ENCODE measurements at regions not wholly inside any gene's neighbourhood (a gene's known extent, or its start where the extent isn't known, plus 50 kb on each side); places are given as distances from the start of the nearest gene placed in this dataset.

DNA sequence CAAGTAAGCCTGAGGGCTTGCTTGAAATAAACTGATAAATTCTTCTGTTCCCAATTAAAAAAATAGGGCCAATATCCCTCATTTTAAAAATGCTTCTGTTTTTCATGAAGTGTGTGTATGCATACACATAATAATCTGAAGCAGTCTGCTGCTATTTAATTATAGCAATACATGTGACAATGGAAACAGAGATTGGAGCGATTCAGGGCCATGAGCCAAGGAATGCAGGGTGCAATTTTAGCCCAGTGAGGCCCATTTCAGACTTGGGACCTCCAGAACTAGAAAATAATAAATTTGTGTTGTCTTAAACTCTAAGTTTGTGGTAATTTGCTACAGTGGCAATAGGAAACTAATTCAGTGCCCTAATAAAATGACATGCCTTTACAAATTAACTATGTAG, 264.9 kb downstream of the LTN1 start:
- DNase-seq, result no peak
- no peak overlapping the region for H3K27ac Mint-ChIP-seq (ENCODE audit: unreplicated experiment)
- H3K9me3 Mint-ChIP-seq (ENCODE audit: low read depth, unreplicated experiment), result peaks cover 2% of the 10 kb centered on the region
- H3K4me1 Mint-ChIP-seq (ENCODE audit: low read depth, unreplicated experiment), result no peaks in the 10 kb centered on the region
- CTCF ChIA-PET, result no interaction called here
- TF ChIP-seq, protein P1, sequence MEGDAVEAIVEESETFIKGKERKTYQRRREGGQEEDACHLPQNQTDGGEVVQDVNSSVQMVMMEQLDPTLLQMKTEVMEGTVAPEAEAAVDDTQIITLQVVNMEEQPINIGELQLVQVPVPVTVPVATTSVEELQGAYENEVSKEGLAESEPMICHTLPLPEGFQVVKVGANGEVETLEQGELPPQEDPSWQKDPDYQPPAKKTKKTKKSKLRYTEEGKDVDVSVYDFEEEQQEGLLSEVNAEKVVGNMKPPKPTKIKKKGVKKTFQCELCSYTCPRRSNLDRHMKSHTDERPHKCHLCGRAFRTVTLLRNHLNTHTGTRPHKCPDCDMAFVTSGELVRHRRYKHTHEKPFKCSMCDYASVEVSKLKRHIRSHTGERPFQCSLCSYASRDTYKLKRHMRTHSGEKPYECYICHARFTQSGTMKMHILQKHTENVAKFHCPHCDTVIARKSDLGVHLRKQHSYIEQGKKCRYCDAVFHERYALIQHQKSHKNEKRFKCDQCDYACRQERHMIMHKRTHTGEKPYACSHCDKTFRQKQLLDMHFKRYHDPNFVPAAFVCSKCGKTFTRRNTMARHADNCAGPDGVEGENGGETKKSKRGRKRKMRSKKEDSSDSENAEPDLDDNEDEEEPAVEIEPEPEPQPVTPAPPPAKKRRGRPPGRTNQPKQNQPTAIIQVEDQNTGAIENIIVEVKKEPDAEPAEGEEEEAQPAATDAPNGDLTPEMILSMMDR (IDR thresholded peaks at IDR 0.05; ENCODE audit: unreplicated experiment), result no peak
- no peaks in the 10 kb centered on the region for H3K36me3 Mint-ChIP-seq (ENCODE audit: insufficient read depth, unreplicated experiment)
- no peaks in the 10 kb centered on the region for H3K27me3 Mint-ChIP-seq (ENCODE audit: unreplicated experiment)
- no TSS peak for BruUV-seq (replicated peaks)
- no peak overlapping the region for H3K4me3 Mint-ChIP-seq (ENCODE audit: low read depth, unreplicated experiment)
- intact Hi-C loops (cut with micrococcal nuclease; ENCODE audit: unreplicated experiment), result no loop called here

DNA sequence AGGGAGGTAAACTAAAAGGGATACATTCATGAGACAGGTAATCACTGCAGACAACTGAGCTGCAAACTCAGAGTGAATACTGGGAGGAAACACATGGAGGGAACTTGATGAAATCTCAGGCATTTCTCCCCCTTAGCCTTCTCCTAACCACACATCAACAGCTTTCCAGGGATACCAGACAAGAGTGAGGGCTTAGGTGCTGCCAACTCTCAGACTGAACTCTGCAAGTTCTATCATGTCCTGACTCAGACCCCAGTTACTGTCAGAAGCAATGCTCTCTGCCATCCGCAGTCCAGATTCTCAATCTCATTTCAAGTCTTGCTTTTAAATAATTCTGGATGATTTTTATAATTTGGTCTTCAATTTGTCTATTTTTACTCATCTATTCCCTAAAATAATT, 267.3 kb downstream of the LTN1 start:
- intact Hi-C loops (cut with micrococcal nuclease; ENCODE audit: unreplicated experiment), result no loop called here

DNA sequence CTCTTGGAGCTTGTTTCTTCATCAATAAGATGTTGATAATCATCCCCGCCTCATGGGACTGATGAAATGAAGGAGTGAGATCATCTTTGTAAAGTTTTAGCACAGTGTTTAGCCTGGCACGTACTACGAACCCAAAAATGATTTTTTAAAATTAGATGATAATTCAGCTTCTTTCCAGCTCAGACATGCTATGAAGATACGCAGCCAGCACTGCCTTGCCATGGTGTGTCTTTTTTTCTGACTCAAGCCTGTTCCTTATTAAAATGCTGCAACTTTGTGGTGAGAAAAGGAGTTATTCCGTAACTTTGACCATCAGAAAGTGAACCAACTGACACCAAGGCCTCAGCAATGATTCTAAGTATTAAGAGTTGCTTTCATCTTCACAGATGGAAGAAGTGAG, 269.0 kb downstream of the LTN1 start:
- no peak for DNase-seq
- Mint-ChIP-seq H3K27me3 (ENCODE audit: unreplicated experiment) (no peaks in the 10 kb centered on the region), H3K4me3 (ENCODE audit: low read depth, unreplicated experiment) (no peak overlapping the region), H3K27ac (ENCODE audit: unreplicated experiment) (no peak overlapping the region), H3K4me1 (ENCODE audit: low read depth, unreplicated experiment) (no peaks in the 10 kb centered on the region), H3K9me3 (ENCODE audit: low read depth, unreplicated experiment) (no peaks in the 10 kb centered on the region), H3K36me3 (ENCODE audit: insufficient read depth, unreplicated experiment) (no peaks in the 10 kb centered on the region)
- intact Hi-C loops (cut with micrococcal nuclease; ENCODE audit: unreplicated experiment), result no loop called here
- no TSS peak for BruUV-seq (replicated peaks)
- TF ChIP-seq, protein P1 (IDR thresholded peaks at IDR 0.05; ENCODE audit: unreplicated experiment), result no peak
- CTCF ChIA-PET, result no interaction called here

More for the DNA sequence above, 267.3 kb downstream of the LTN1 start:
- TF ChIP-seq, protein P1 (IDR thresholded peaks at IDR 0.05; ENCODE audit: unreplicated experiment), result no peak
- no peaks in the 10 kb centered on the region for H3K27me3 Mint-ChIP-seq (ENCODE audit: unreplicated experiment)
- no peaks in the 10 kb centered on the region for H3K9me3 Mint-ChIP-seq (ENCODE audit: low read depth, unreplicated experiment)
- H3K4me1 Mint-ChIP-seq (ENCODE audit: low read depth, unreplicated experiment), result no peaks in the 10 kb centered on the region
- H3K27ac Mint-ChIP-seq (ENCODE audit: unreplicated experiment), result no peak overlapping the region
- DNase-seq, result no peak
- no TSS peak for BruUV-seq (replicated peaks)
- no peaks in the 10 kb centered on the region for H3K36me3 Mint-ChIP-seq (ENCODE audit: insufficient read depth, unreplicated experiment)
- CTCF ChIA-PET, result no interaction called here
- H3K4me3 Mint-ChIP-seq (ENCODE audit: low read depth, unreplicated experiment), result no peak overlapping the region

DNA sequence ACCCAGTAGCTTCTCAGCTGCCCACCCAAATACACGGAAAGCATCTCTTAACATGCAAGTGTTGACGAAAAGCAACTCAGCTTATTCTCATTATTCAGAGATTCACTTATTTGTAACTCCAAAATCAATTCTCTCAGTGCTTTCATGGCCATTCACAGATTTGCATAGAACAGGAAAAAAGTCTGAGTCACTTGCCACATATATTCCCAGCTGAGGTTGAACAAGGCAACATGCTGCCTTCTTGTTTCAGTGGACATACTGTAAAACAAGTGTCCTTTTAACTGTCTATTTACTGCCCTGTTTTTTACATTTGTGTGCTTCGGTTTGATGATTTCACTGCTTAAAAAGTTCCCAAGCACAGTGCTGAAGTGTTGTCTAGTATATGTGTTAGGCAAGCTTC, 273.0 kb downstream of the LTN1 start:
- no peak for DNase-seq
- no TSS peak for BruUV-seq (replicated peaks)
- H3K36me3 Mint-ChIP-seq (ENCODE audit: insufficient read depth, unreplicated experiment), result no peaks in the 10 kb centered on the region
- H3K9me3 Mint-ChIP-seq (ENCODE audit: low read depth, unreplicated experiment), result no peaks in the 10 kb centered on the region
- CTCF ChIA-PET, result no interaction called here
- no peaks in the 10 kb centered on the region for H3K27me3 Mint-ChIP-seq (ENCODE audit: unreplicated experiment)
- intact Hi-C loops (cut with micrococcal nuclease; ENCODE audit: unreplicated experiment), result no loop called here
- H3K4me1 Mint-ChIP-seq (ENCODE audit: low read depth, unreplicated experiment), result no peaks in the 10 kb centered on the region
- TF ChIP-seq, protein P1 (IDR thresholded peaks at IDR 0.05; ENCODE audit: unreplicated experiment), result no peak
- H3K27ac Mint-ChIP-seq (ENCODE audit: unreplicated experiment), result no peak overlapping the region
- no peak overlapping the region for H3K4me3 Mint-ChIP-seq (ENCODE audit: low read depth, unreplicated experiment)
